Gastroesophageal sphincter (tissue), 3 donors: ENCODE measurements at regions not wholly inside any gene's neighbourhood (a gene's known extent, or its start where the extent isn't known, plus 50 kb on each side); places are given as distances from the start of the nearest gene placed in this dataset.

Experiments
- CTCF ChIP-seq, 4 experiments: fragments of 200-600 bp in 2 of 4; fragments of 450-650 bp in 2 of 4; sonication (generic) in 1 of 4; IDR thresholded peaks; one replicate each; pipeline ENCODE4 v1.5.1; 2017 to 2019; ENCODE audit warnings: antibody characterized with exemption in 4 of 4, mild to moderate bottlenecking in 2 of 4, moderate library complexity in 2 of 4
- EP300 ChIP-seq: sonication (generic); formaldehyde crosslinking; IDR thresholded peaks from one replicate; pipeline ENCODE4 v1.6.1; 2017; ENCODE audit warnings: antibody characterized with exemption, mild to moderate bottlenecking

DNA sequence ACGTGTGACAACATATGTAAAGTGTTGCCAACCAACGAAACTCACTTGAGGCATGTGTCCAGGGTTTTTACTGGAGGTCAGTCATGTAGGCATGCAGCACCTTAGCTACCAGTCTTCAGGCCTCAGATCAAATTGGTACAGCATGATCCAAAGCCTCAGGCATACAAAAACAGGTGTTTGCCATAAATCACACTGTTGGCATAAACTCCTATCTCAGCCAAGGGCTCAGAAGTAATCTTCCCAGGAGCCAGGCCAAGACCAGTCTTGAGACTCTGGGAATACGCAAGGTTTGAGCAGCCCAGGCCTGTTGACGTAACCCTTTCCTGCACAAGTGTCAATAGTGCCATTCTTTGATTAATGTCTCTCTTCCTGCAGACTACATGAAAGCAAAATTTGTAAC is 163.5 kb downstream of the PRL start:
- TF ChIP-seq EP300, result no peak
- TF ChIP-seq CTCF (IDR thresholded peaks at IDR 0.05), result no peak
